ENCODE measurements at regions not wholly inside any gene's neighbourhood (a gene's known extent, or its start where the extent isn't known, plus 50 kb on each side); places are given as distances from the start of the nearest gene placed in this dataset.

DNA sequence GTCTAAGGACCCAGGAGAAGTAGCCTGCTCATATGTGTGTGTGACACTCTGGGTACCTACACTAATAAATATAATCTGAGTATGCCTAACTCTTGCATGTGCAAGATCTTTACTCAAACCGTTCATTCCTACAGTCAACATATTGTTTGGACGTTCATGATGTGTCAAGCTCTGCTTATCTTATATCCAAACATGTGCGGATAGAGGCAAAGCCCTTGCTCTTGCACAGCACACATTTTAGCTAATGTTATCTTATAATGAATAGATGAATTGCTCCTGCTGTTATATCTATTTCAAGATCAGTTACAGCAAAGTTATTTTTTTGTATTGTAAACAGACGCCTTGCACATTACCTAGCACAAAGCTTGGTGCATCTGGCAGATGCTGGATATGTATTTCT lies 228.4 kb upstream of the FLRT2 start:
- Mint-ChIP-seq H3K36me3 (ENCODE audit: insufficient read depth) (no peaks in the 10 kb centered on the region), H3K4me3 (no peak overlapping the region), H3K4me1 (ENCODE audit: low read depth) (no peaks in the 10 kb centered on the region), H3K9me3 (peaks cover 5% of the 10 kb centered on the region), H3K27me3 (ENCODE audit: low read depth) (no peaks in the 10 kb centered on the region)
- DNase-seq, result no peak
- no peak for ATAC-seq

DNA sequence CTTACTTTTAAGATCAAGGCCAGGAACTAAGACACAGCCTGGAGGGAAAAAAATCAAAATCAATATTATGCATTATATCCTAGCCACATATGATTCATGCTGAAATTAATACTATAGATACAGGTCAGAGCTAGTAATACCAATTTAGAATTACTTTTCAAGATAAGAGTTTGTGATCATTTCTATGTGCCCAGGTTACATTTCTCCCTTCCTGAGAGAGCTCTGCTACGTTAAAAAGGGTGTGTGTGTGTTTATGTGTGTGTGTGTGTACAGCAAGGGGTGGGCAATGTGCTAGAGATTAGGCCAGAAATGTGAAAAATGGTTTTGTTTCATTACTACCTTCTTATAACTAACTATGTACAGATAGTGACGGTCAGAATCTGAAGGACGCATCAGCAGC lies 223.9 kb upstream of the FLRT2 start:
- H3K4me3 Mint-ChIP-seq, result no peak overlapping the region
- no peaks in the 10 kb centered on the region for H3K4me1 Mint-ChIP-seq (ENCODE audit: low read depth)
- ATAC-seq, result no peak

DNA sequence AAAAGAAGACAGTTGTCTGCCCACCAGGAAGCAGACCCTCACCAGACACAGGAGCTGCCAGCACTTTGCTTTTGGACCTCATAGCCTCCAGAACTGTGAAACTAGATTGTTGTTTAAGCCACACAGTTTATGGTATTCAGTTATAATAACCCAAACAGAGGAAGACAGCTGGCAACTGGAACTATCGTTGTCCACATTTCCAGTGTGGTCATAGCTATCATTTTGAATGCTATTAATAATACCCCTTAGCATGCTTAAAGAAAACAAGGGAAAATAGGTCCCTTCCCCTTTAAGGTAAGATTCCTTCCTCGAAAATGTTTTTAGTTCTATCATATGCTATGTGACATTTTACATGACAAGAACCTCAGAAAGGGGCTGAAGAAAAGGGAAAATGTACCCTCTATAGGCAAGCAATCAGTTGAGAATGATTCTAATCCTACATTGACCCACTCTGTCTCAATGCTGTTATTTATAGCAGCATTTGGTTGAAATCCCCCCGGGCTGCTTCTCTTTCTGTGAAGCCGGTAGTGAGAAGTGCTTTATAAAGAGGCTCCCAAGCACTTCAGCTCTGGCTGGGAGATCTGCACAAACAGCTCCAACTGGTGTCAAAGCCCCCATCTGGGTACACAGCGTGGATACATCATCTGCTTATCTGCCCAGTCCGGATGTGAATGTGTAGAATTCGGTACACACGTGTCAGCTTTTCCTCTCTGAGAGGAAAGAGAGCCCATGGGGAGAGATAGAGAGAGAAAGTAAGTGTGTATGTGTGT lies 221.2 kb upstream of the FLRT2 start:
- Mint-ChIP-seq H3K4me1 (ENCODE audit: low read depth) (no peaks in the 10 kb centered on the region), H3K9me3 (no peaks in the 10 kb centered on the region), H3K36me3 (ENCODE audit: insufficient read depth) (no peaks in the 10 kb centered on the region), H3K4me3 (no peak overlapping the region), H3K27me3 (ENCODE audit: low read depth) (no peaks in the 10 kb centered on the region)
- DNase-seq (no peak), ATAC-seq (no peak)

More for the DNA sequence above, 223.9 kb upstream of the FLRT2 start:
- H3K27me3 Mint-ChIP-seq (ENCODE audit: low read depth), result no peaks in the 10 kb centered on the region
- no peaks in the 10 kb centered on the region for H3K36me3 Mint-ChIP-seq (ENCODE audit: insufficient read depth)
- DNase-seq, result no peak
- H3K9me3 Mint-ChIP-seq, result no peaks in the 10 kb centered on the region

DNA sequence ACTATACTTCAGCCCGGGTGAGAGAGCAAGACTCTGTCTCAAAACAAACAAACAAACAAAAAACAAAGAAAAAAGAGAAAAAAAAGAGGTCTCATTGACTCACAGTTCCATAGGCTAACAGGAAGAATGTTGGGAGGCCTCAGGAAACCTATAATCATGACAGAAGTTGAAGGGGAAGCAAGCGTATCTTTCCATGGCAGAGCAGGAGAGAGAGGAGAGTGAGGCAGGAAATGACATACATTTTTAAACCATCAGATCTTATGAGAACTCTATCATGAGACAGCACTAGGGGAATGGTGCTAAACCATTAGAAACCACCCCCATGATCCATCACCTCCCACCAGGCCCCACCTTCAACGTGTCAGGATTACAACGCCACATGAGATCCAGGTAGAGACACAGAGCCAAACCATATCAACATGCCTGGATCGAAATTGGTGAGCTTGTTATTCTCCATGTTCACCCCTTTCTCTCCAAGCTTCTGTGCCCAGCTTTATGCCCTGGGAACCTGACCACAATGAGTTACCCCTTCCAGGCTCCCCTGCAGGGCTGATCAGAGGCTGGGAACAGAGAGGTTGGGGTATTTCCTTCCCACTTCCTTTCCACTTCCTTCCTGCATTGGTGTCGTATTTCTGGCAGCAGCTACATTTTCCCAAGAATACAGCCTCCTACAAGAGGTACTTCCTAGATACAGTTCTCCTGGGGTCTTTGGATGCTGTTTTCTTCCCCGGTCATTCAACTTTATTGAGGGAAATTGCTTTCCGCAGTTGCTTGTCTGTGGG lies 219.3 kb upstream of the FLRT2 start:
- H3K27me3 Mint-ChIP-seq (ENCODE audit: low read depth), result no peaks in the 10 kb centered on the region
- no peaks in the 10 kb centered on the region for H3K9me3 Mint-ChIP-seq
- no peak overlapping the region for H3K4me3 Mint-ChIP-seq
- no peaks in the 10 kb centered on the region for H3K4me1 Mint-ChIP-seq (ENCODE audit: low read depth)
- no peak for ATAC-seq
- no peaks in the 10 kb centered on the region for H3K36me3 Mint-ChIP-seq (ENCODE audit: insufficient read depth)
- no peak for DNase-seq

DNA sequence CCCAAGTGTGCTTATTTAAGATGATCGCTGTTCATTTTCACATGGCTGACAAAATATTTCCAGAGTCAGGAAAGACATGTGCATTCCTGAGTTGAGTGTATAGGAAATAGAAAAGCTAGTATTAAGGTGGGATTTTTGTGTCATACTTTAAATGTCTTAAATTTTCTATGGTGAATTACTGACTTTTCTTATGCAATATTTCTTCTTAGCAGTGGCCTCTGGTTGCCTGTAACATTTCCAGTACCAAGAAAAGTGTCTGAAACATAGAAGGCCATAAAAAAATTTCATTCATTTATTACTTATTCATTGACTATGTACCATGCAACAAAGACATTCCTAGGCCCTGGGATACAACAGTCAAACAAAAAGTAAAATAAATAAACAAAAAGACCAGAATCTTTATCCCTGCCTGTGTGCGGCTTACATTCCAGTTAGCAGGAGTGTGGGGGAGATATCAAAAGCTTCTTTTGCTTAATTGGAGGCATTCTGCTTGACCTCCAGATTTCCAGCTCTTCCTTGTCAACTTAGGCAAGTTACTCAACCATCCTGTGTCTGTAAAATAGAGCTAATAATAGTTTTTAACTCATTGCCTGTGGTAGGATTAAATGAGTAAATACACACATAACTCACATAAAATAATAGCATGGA lies 216.3 kb upstream of the FLRT2 start:
- ATAC-seq, result no peak
- Mint-ChIP-seq H3K36me3 (ENCODE audit: insufficient read depth) (no peaks in the 10 kb centered on the region), H3K9me3 (no peaks in the 10 kb centered on the region), H3K4me3 (no peak overlapping the region), H3K27me3 (ENCODE audit: low read depth) (no peaks in the 10 kb centered on the region), H3K4me1 (ENCODE audit: low read depth) (no peaks in the 10 kb centered on the region)
- no peak for DNase-seq

DNA sequence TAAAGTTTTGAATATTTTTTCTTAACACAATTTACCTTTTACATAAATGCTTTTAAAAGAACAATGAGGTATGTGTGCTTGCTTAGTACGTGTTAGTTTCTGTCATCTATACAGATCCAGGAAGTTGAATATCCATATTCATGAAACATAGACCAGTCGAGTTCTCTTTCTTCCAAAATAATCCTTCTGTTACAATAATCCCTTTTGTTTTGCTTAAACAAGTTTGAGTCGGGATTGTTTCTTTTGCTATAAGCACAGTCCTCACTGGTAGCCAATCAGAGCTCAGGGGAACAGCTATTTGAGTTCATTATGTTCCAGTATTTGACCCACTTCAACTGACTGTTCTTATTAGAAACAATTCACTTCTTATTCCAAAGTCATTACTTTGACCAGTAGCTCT lies 214.7 kb upstream of the FLRT2 start:
- no peaks in the 10 kb centered on the region for H3K4me1 Mint-ChIP-seq (ENCODE audit: low read depth)

DNA sequence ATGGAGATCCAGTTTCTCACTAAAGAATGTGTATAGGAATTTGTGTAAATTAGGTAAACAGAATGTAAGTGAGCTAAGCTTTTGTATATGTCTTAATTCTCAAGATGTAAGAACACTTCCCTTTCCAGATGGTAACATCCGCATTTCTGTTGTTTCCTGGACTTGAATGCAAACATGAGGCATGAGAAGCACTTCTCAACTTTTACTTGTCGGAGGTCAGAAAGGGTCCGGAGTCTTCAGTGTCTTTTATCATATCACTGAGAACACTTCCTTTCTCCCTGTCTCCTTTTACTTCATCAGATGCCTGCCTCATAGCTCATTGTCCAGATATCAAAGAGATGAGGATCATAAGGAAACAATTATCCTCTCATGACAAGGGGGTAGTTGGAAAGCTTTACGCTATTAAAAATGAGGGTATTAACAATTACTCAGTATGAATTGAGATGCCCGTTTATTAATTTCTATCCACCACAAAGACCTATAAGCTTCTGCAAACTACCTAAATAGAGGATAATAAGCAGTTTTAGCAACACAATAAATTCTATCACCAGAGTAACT lies 214.1 kb upstream of the FLRT2 start:
- H3K9me3 Mint-ChIP-seq, result no peaks in the 10 kb centered on the region

More for the DNA sequence above, 214.7 kb upstream of the FLRT2 start:
- ATAC-seq (no peak), DNase-seq (no peak)
- Mint-ChIP-seq H3K36me3 (ENCODE audit: insufficient read depth) (no peaks in the 10 kb centered on the region), H3K27me3 (ENCODE audit: low read depth) (no peaks in the 10 kb centered on the region), H3K4me3 (no peak overlapping the region), H3K9me3 (no peaks in the 10 kb centered on the region)

DNA sequence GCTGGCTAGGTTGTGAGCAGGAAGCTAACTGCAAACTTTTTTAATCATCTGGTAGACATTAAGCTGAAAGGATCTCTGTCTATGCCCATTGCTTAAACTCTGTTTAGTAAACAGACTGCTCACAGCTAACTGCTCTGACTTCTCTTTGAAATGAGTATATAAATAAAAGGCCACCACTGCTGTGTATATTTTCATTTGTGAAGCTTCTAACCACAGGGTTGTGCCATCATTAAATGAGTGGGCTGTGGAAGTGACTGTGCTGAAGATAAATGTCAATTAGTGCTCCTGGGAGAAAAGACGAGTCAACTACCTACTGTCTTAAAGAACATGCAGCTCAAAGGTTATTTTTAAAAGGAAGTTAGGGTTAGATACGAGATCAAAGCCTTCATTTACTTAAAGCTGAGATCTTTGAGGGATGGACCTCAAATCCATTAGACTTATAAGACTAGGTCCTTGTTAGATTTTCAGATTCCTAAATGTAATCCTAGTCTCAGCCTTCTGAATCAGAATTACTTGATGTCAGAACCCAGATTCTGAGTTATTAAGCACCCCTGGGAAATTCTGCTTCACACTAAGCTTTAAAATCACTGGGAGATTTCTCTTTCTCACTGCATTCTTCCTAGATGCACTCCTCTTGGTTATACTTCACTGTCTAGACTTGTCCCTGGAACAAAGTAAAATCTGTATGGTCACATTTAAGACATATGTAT lies 213.1 kb upstream of the FLRT2 start:
- no peak for DNase-seq
- no peaks in the 10 kb centered on the region for H3K27me3 Mint-ChIP-seq (ENCODE audit: low read depth)
- H3K36me3 Mint-ChIP-seq (ENCODE audit: insufficient read depth), result no peaks in the 10 kb centered on the region
- H3K4me1 Mint-ChIP-seq (ENCODE audit: low read depth), result no peaks in the 10 kb centered on the region
- H3K4me3 Mint-ChIP-seq, result no peak overlapping the region
- no peaks in the 10 kb centered on the region for H3K9me3 Mint-ChIP-seq
- ATAC-seq, result no peak

More for the DNA sequence above, 214.1 kb upstream of the FLRT2 start:
- DNase-seq, result no peak
- no peak for ATAC-seq
- Mint-ChIP-seq H3K27me3 (ENCODE audit: low read depth) (no peaks in the 10 kb centered on the region), H3K4me1 (ENCODE audit: low read depth) (no peaks in the 10 kb centered on the region), H3K36me3 (ENCODE audit: insufficient read depth) (no peaks in the 10 kb centered on the region), H3K4me3 (no peak overlapping the region)

DNA sequence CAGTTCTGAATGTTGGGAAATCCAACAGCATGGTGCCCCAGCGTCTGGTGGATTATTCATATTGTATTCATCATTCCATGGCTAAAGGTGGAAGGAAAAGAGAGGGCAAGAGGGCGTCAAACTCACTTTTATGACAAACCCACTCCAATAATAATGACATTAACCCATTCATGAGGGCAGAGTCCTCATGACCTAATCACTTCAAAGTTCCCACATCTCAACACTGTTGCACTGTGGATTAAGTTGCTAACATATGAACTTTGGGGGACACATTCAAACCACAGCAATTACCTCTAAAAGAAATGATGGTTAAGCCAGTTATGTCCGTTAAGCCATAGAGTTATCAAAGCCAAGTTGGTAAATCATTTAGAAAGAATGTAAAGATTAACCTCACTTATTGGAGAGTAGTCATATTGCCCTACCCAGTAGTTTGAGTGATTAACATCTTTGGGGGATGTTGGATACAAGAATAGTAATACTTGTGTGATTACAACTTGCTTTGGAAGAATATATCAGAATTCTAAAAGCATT lies 212.4 kb upstream of the FLRT2 start:
- Mint-ChIP-seq H3K9me3 (peaks cover 3% of the 10 kb centered on the region), H3K4me3 (no peak overlapping the region), H3K4me1 (ENCODE audit: low read depth) (no peaks in the 10 kb centered on the region), H3K27me3 (ENCODE audit: low read depth) (no peaks in the 10 kb centered on the region), H3K36me3 (ENCODE audit: insufficient read depth) (no peaks in the 10 kb centered on the region)
- no peak for ATAC-seq
- no peak for DNase-seq

DNA sequence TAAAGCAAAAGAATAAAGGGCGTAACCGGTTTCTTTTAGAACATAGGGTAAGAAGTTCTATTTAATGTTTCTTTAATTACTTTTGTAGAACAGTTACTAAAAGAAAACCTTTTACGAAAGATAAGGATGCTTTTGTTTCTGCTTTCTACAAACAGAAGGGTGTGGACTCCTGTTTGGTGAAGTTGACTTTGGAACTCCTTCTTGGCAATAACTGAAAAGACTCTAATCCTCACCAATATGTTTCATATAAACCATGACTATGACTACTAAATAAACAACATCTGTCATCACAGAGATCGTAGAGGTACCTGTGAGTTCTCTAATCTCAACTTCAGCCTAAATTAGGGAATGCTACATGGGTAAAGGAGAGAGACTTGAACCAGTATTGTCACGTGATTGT lies 210.8 kb upstream of the FLRT2 start:
- Mint-ChIP-seq H3K4me3 (no peak overlapping the region), H3K4me1 (ENCODE audit: low read depth) (no peaks in the 10 kb centered on the region), H3K36me3 (ENCODE audit: insufficient read depth) (no peaks in the 10 kb centered on the region), H3K27me3 (ENCODE audit: low read depth) (no peaks in the 10 kb centered on the region), H3K9me3 (peaks cover 4% of the 10 kb centered on the region)
- ATAC-seq, result no peak
- DNase-seq, result no peak

DNA sequence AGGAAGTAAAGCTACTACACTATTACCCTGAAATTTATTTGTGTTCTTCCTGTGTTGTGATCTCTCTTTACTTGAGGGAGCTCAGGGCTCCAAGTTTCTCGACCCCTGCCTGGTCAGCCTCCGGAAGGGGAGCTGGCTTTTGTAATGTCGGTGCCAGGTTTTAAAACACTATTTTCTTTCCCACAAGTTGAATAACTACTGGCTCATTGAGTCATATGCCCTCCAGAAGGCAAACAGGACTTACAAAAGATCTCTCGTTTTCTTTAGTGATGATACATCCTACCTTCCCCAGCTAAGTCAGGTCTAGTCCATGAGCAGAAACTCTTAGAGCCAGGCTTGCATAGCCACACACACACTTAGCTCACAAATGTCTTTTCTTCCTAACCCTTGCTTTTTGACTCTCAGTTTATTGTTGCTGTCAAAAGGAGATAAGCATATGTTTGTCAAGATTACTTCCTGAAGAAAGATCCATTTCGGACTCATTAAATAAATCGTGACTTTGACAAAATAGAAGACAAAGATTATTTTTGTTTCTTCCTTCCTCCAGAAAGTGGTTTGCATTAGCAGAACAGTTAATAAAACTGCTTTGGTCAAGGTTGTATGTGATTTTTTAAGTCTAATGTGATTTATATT lies 209.8 kb upstream of the FLRT2 start:
- ATAC-seq, result no peak
- Mint-ChIP-seq H3K36me3 (ENCODE audit: insufficient read depth) (no peaks in the 10 kb centered on the region), H3K9me3 (peaks cover 4% of the 10 kb centered on the region), H3K4me1 (ENCODE audit: low read depth) (no peaks in the 10 kb centered on the region), H3K27me3 (ENCODE audit: low read depth) (no peaks in the 10 kb centered on the region), H3K4me3 (no peak overlapping the region)
- no peak for DNase-seq

DNA sequence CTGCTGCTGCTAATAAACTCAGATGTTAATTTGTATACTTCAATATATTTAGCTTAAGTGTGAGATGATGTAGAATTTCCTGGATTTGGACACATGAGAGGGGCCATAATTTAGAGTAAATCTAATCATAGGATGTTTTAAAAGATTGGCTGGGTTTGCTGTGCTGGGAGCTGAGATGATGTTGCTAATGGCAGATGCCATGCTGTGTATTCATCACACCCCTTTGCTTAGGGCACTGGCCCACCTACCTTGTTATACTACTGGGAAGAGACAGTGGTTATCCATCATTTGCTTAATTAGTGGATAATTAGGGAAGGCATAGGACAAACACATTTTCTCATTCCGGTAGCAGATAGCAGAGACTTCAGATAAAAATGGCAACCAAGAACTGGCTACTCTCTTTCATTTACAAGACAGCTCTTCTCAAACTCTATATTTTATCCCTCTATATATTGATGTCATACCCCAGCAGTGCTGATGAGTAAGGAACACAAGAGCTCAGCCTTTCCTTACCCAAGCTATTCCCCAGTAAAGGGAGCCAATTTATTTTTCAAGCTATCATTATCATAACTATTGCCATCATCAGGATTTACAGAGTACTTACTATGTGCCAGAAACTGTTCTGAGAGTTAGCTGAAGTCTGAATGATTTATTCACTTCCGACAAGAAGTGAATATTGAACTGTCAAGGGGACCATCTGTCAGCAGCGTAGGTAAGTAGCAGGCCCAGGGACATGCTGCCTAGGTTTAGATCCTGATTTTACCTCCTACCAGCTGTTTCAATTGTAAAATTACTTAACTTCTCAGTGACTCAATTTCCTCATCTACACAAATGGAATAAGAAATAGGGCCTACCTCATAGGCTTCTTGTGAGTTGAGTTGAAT lies 204.6 kb upstream of the FLRT2 start:
- DNase-seq (no peak), ATAC-seq (no peak)
- no peaks in the 10 kb centered on the region for H3K36me3 Mint-ChIP-seq (ENCODE audit: insufficient read depth)
- no peak overlapping the region for H3K4me3 Mint-ChIP-seq
- H3K9me3 Mint-ChIP-seq, result peaks cover 4% of the 10 kb centered on the region
- no peaks in the 10 kb centered on the region for H3K27me3 Mint-ChIP-seq (ENCODE audit: low read depth)
- H3K4me1 Mint-ChIP-seq (ENCODE audit: low read depth), result no peaks in the 10 kb centered on the region

DNA sequence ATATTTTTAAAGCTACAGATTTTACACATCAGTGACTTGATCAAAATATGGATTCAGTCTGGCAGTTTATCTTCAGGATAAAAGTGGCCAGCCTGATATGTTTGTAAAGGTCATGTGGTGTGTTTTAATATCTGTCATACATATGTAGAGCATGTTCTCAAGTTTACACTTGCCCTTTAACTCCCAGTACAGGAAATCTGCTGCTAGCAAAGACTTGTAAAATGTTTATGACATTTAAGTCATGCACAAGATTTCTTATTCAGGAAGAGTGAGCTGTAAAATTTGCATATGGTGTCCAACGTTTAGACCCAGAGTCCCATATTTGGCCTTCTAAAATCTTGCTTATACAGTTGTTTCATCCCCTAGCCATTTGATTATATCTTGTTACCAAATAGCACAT lies 197.5 kb upstream of the FLRT2 start:
- DNase-seq (no peak), ATAC-seq (no peak)
- H3K9me3 Mint-ChIP-seq, result no peaks in the 10 kb centered on the region
- H3K27me3 Mint-ChIP-seq (ENCODE audit: low read depth), result no peaks in the 10 kb centered on the region
- H3K36me3 Mint-ChIP-seq (ENCODE audit: insufficient read depth), result no peaks in the 10 kb centered on the region
- H3K4me1 Mint-ChIP-seq (ENCODE audit: low read depth), result no peaks in the 10 kb centered on the region
- H3K4me3 Mint-ChIP-seq, result no peak overlapping the region
